GM12873 (cell line): ENCODE measurements at regions not wholly inside any gene's neighbourhood (a gene's known extent, or its start where the extent isn't known, plus 50 kb on each side); places are given as distances from the start of the nearest gene placed in this dataset.

Source experiments
- CTCF ChIP-seq: IDR thresholded peaks from 2 replicates; pipeline ENCODE4 v1.5.1; 2012; ENCODE audit warnings: low read depth, mild to moderate bottlenecking, moderate library complexity, low read length, control low read depth; ENCODE audit not compliant: insufficient read depth; ENCODE audit errors: missing control alignments

GRCh38 chr6:148239215-148239614, 103.4 kb upstream of the SASH1 start:
- TF ChIP-seq CTCF, result no peak

GRCh38 chr6:148239801-148240460, 102.7 kb upstream of the SASH1 start:
- no peak for TF ChIP-seq CTCF

GRCh38 chr6:148240461-148240840, 102.2 kb upstream of the SASH1 start:
- no peak for TF ChIP-seq CTCF

GRCh38 chr6:148240861-148241477, 101.7 kb upstream of the SASH1 start:
- no peak for TF ChIP-seq CTCF

GRCh38 chr6:148242180-148242579, 100.5 kb upstream of the SASH1 start:
- no peak for TF ChIP-seq CTCF

- no peak for TF ChIP-seq CTCF
Observed at GRCh38 chr6:148244217-148244935, 98.3 kb upstream of the SASH1 start.

GRCh38 chr6:148247386-148248063, 95.1 kb upstream of the SASH1 start:
- no peak for TF ChIP-seq CTCF
